ENCODE measurements at regions not wholly inside any gene's neighbourhood (a gene's known extent, or its start where the extent isn't known, plus 50 kb on each side); places are given as distances from the start of the nearest gene placed in this dataset.
A peak's percentile ranks its signal among the peaks of the same experiment; 100 is the strongest.
"Not testable (repeated sequence)": the region's sequence is repeated elsewhere in the genome, so short reads cannot be mapped to it uniquely, and the experiment has no call there.

- WGBS (ENCODE audit: insufficient coverage): 0% methylated on average over 1 of the region's 1 CpG
- DNase-seq (ENCODE audit: low read depth in 4 of 6, low spot score in 6 of 6): no peak
- no peaks in the 10 kb centered on the region for H3K4me1 ChIP-seq (ENCODE audit: control insufficient read depth, insufficient read depth, low read length)
- no peak overlapping the region for H3K4me3 ChIP-seq (ENCODE audit: low read depth, low read length)
- no peaks in the 10 kb centered on the region for H3K9me3 ChIP-seq (ENCODE audit: control insufficient read depth, insufficient read depth, low read length)
- H3K27me3 ChIP-seq (ENCODE audit: control insufficient read depth, insufficient read depth, low read length): no peaks in the 10 kb centered on the region
- H3K36me3 ChIP-seq (ENCODE audit: control insufficient read depth, insufficient read depth, low read length): no peaks in the 10 kb centered on the region
- no peak overlapping the region for H3K27ac ChIP-seq (ENCODE audit: low read depth, low read length)
Observed at GRCh38 chr4:37759833-37760232, 66.7 kb upstream of the PGM2 start.

- Histone ChIP-seq H3K27ac (ENCODE audit: low read depth, low read length) (no peak overlapping the region), H3K27me3 (ENCODE audit: control insufficient read depth, insufficient read depth, low read length) (no peaks in the 10 kb centered on the region), H3K36me3 (ENCODE audit: control insufficient read depth, insufficient read depth, low read length) (no peaks in the 10 kb centered on the region), H3K4me1 (ENCODE audit: control insufficient read depth, insufficient read depth, low read length) (no peaks in the 10 kb centered on the region), H3K4me3 (ENCODE audit: low read depth, low read length) (no peak overlapping the region), H3K9me3 (ENCODE audit: control insufficient read depth, insufficient read depth, low read length) (no peaks in the 10 kb centered on the region)
- WGBS (ENCODE audit: insufficient coverage): no CpG with 5 or more reads among the region's 1 CpG
- peak in 1 of 6 donors; percentile 21 for DNase-seq (ENCODE audit: low read depth in 4 of 6, low spot score in 6 of 6)
Observed at GRCh38 chr4:37758226-37758625, 68.3 kb upstream of the PGM2 start.

GRCh38 chr4:37757761-37758160, 68.7 kb upstream of the PGM2 start:
- Histone ChIP-seq H3K36me3 (ENCODE audit: control insufficient read depth, insufficient read depth, low read length) (no peaks in the 10 kb centered on the region), H3K9me3 (ENCODE audit: control insufficient read depth, insufficient read depth, low read length) (no peaks in the 10 kb centered on the region), H3K4me3 (ENCODE audit: low read depth, low read length) (no peak overlapping the region), H3K27me3 (ENCODE audit: control insufficient read depth, insufficient read depth, low read length) (no peaks in the 10 kb centered on the region), H3K4me1 (ENCODE audit: control insufficient read depth, insufficient read depth, low read length) (no peaks in the 10 kb centered on the region), H3K27ac (ENCODE audit: low read depth, low read length) (no peak overlapping the region)
- 82% methylated on average over 3 of the region's 4 CpGs for WGBS (ENCODE audit: insufficient coverage)
- DNase-seq (ENCODE audit: low read depth in 4 of 6, low spot score in 6 of 6): no peak

GRCh38 chr4:37757121-37757520, 69.4 kb upstream of the PGM2 start:
- Histone ChIP-seq H3K36me3 (ENCODE audit: control insufficient read depth, insufficient read depth, low read length) (no peaks in the 10 kb centered on the region), H3K27ac (ENCODE audit: low read depth, low read length) (no peak overlapping the region)

GRCh38 chr4:37754410-37755185, 68.4 kb upstream of the RELL1 start:
- no peak overlapping the region for H3K27ac ChIP-seq (ENCODE audit: low read depth, low read length)
- no peaks in the 10 kb centered on the region for H3K4me1 ChIP-seq (ENCODE audit: control insufficient read depth, insufficient read depth, low read length)
- H3K9me3 ChIP-seq (ENCODE audit: control insufficient read depth, insufficient read depth, low read length): no peaks in the 10 kb centered on the region
- H3K27me3 ChIP-seq (ENCODE audit: control insufficient read depth, insufficient read depth, low read length): no peaks in the 10 kb centered on the region
- DNase-seq (ENCODE audit: low read depth in 4 of 6, low spot score in 6 of 6): peak in 1 of 6 donors; percentile 28
- WGBS (ENCODE audit: insufficient coverage): 75% methylated on average over 3 of the region's 6 CpGs
- H3K4me3 ChIP-seq (ENCODE audit: low read depth, low read length): no peak overlapping the region
- no peaks in the 10 kb centered on the region for H3K36me3 ChIP-seq (ENCODE audit: control insufficient read depth, insufficient read depth, low read length)

More at GRCh38 chr4:37757121-37757520, 69.4 kb upstream of the PGM2 start:
- Histone ChIP-seq H3K9me3 (ENCODE audit: control insufficient read depth, insufficient read depth, low read length) (no peaks in the 10 kb centered on the region), H3K27me3 (ENCODE audit: control insufficient read depth, insufficient read depth, low read length) (no peaks in the 10 kb centered on the region), H3K4me3 (ENCODE audit: low read depth, low read length) (no peak overlapping the region), H3K4me1 (ENCODE audit: control insufficient read depth, insufficient read depth, low read length) (no peaks in the 10 kb centered on the region)
- no peak for DNase-seq (ENCODE audit: low read depth in 4 of 6, low spot score in 6 of 6)
- WGBS (ENCODE audit: insufficient coverage): 64% methylated on average over 3 of the region's 5 CpGs

- Histone ChIP-seq H3K27me3 (ENCODE audit: control insufficient read depth, insufficient read depth, low read length) (no peaks in the 10 kb centered on the region), H3K4me3 (ENCODE audit: low read depth, low read length) (no peak overlapping the region), H3K27ac (ENCODE audit: low read depth, low read length) (no peak overlapping the region), H3K9me3 (ENCODE audit: control insufficient read depth, insufficient read depth, low read length) (no peaks in the 10 kb centered on the region), H3K4me1 (ENCODE audit: control insufficient read depth, insufficient read depth, low read length) (no peaks in the 10 kb centered on the region), H3K36me3 (ENCODE audit: control insufficient read depth, insufficient read depth, low read length) (no peaks in the 10 kb centered on the region)
- no CpG with 5 or more reads among the region's 1 CpG for WGBS (ENCODE audit: insufficient coverage)
- no peak for DNase-seq (ENCODE audit: low read depth in 4 of 6, low spot score in 6 of 6)
Observed at GRCh38 chr4:37749398-37749988, 63.3 kb upstream of the RELL1 start.

- H3K36me3 ChIP-seq (ENCODE audit: control insufficient read depth, insufficient read depth, low read length): no peaks in the 10 kb centered on the region
- no CpG with 5 or more reads among the region's 2 CpGs for WGBS (ENCODE audit: insufficient coverage)
- H3K4me3 ChIP-seq (ENCODE audit: low read depth, low read length): no peak overlapping the region
- H3K27me3 ChIP-seq (ENCODE audit: control insufficient read depth, insufficient read depth, low read length): no peaks in the 10 kb centered on the region
- H3K27ac ChIP-seq (ENCODE audit: low read depth, low read length): no peak overlapping the region
- H3K9me3 ChIP-seq (ENCODE audit: control insufficient read depth, insufficient read depth, low read length): no peaks in the 10 kb centered on the region
- peak in 3 of 6 donors; percentile 33 to 95 (median 90) for DNase-seq (ENCODE audit: low read depth in 4 of 6, low spot score in 6 of 6)
- H3K4me1 ChIP-seq (ENCODE audit: control insufficient read depth, insufficient read depth, low read length): no peaks in the 10 kb centered on the region
Observed at GRCh38 chr4:37748485-37748884, 62.3 kb upstream of the RELL1 start.

GRCh38 chr4:37747772-37748330, 61.7 kb upstream of the RELL1 start:
- H3K36me3 ChIP-seq (ENCODE audit: control insufficient read depth, insufficient read depth, low read length): no peaks in the 10 kb centered on the region
- no peaks in the 10 kb centered on the region for H3K9me3 ChIP-seq (ENCODE audit: control insufficient read depth, insufficient read depth, low read length)
- no peak overlapping the region for H3K4me3 ChIP-seq (ENCODE audit: low read depth, low read length)
- H3K27ac ChIP-seq (ENCODE audit: low read depth, low read length): no peak overlapping the region
- H3K27me3 ChIP-seq (ENCODE audit: control insufficient read depth, insufficient read depth, low read length): no peaks in the 10 kb centered on the region
- no peaks in the 10 kb centered on the region for H3K4me1 ChIP-seq (ENCODE audit: control insufficient read depth, insufficient read depth, low read length)
- no peak for DNase-seq (ENCODE audit: low read depth in 4 of 6, low spot score in 6 of 6)
- no CpG with 5 or more reads among the region's 6 CpGs for WGBS (ENCODE audit: insufficient coverage)

GRCh38 chr4:37746852-37747251, 60.7 kb upstream of the RELL1 start:
- 93% methylated on average over 3 of the region's 5 CpGs for WGBS (ENCODE audit: insufficient coverage)
- not testable (repeated sequence) for H3K4me1 ChIP-seq (ENCODE audit: control insufficient read depth, insufficient read depth, low read length); H3K27ac ChIP-seq (ENCODE audit: low read depth, low read length); DNase-seq (ENCODE audit: low read depth in 4 of 6, low spot score in 6 of 6); H3K27me3 ChIP-seq (ENCODE audit: control insufficient read depth, insufficient read depth, low read length); H3K36me3 ChIP-seq (ENCODE audit: control insufficient read depth, insufficient read depth, low read length); H3K4me3 ChIP-seq (ENCODE audit: low read depth, low read length); H3K9me3 ChIP-seq (ENCODE audit: control insufficient read depth, insufficient read depth, low read length)

- Histone ChIP-seq H3K4me3 (ENCODE audit: low read depth, low read length) (no peak overlapping the region), H3K27me3 (ENCODE audit: control insufficient read depth, insufficient read depth, low read length) (no peaks in the 10 kb centered on the region), H3K4me1 (ENCODE audit: control insufficient read depth, insufficient read depth, low read length) (no peaks in the 10 kb centered on the region), H3K27ac (ENCODE audit: low read depth, low read length) (no peak overlapping the region), H3K9me3 (ENCODE audit: control insufficient read depth, insufficient read depth, low read length) (no peaks in the 10 kb centered on the region), H3K36me3 (ENCODE audit: control insufficient read depth, insufficient read depth, low read length) (no peaks in the 10 kb centered on the region)
- DNase-seq (ENCODE audit: low read depth in 4 of 6, low spot score in 6 of 6): no peak
Observed at GRCh38 chr4:37745946-37746345, 59.8 kb upstream of the RELL1 start.
